H9 (cell line): ENCODE measurements at regions not wholly inside any gene's neighbourhood (a gene's known extent, or its start where the extent isn't known, plus 50 kb on each side); places are given as distances from the start of the nearest gene placed in this dataset.

Source experiments
- DNase-seq: peaks from one replicate; pipeline ENCODE4 v3.0.0-alpha.2; 2017
- H2AFZ ChIP-seq: one replicate; pipeline ENCODE4 v1.6.1; 2013; ENCODE audit warnings: mild to moderate bottlenecking, low read length, control low read depth, moderate library complexity
- H2AK5ac ChIP-seq: 2 replicates; pipeline ENCODE4 v1.6.1; 2013; ENCODE audit warnings: low read length, control low read depth, mixed read lengths; ENCODE audit not compliant: insufficient read length
- H2BK120ac ChIP-seq: one replicate; pipeline ENCODE4 v1.6.1; 2013; ENCODE audit warnings: low read depth, mild to moderate bottlenecking, low read length, control low read depth, inconsistent platforms; ENCODE audit not compliant: poor library complexity, severe bottlenecking
- H2BK12ac ChIP-seq: 2 replicates; pipeline ENCODE4 v1.6.1; 2013; ENCODE audit warnings: low read length, control low read depth, mixed read lengths, low read depth; ENCODE audit not compliant: insufficient read length
- H2BK15ac ChIP-seq: 2 replicates; pipeline ENCODE4 v1.6.1; 2013; ENCODE audit warnings: low read depth, low read length, control low read depth
- H2BK20ac ChIP-seq: one replicate; pipeline ENCODE4 v1.6.1; 2013; ENCODE audit warnings: low read depth, mild to moderate bottlenecking, low read length, control low read depth, inconsistent platforms; ENCODE audit not compliant: poor library complexity, severe bottlenecking
- H2BK5ac ChIP-seq: 2 replicates; pipeline ENCODE4 v1.6.1; 2013; ENCODE audit warnings: low read length, control low read depth, mixed read lengths; ENCODE audit not compliant: insufficient read length
- H3K14ac ChIP-seq: 2 replicates; pipeline ENCODE4 v1.6.1; 2013; ENCODE audit warnings: low read length, control low read depth; ENCODE audit not compliant: insufficient read depth
- H3K18ac ChIP-seq: 2 replicates; pipeline ENCODE4 v1.6.1; 2013; ENCODE audit warnings: low read depth, mild to moderate bottlenecking, mixed read lengths, low read length, control low read depth; ENCODE audit not compliant: insufficient read length
- H3K23ac ChIP-seq: 2 replicates; pipeline ENCODE4 v1.6.1; 2013; ENCODE audit warnings: low read length, control low read depth, mixed read lengths, low read depth; ENCODE audit not compliant: insufficient read length
- H3K23me2 ChIP-seq: 2 replicates; pipeline ENCODE4 v1.6.1; 2013; ENCODE audit warnings: low read depth, mild to moderate bottlenecking, mixed read lengths, low read length, control low read depth; ENCODE audit not compliant: insufficient read length, poor library complexity, severe bottlenecking
- H3K27ac ChIP-seq: 2 replicates; pipeline ENCODE4 v1.5.1; 2013; ENCODE audit warnings: low read length, control low read depth, mixed read lengths, low read depth; ENCODE audit not compliant: insufficient read length
- H3K27me3 ChIP-seq: 2 replicates; pipeline ENCODE4 v1.6.1; 2013; ENCODE audit warnings: low read length, control low read depth, inconsistent platforms; ENCODE audit not compliant: insufficient read depth
- H3K4ac ChIP-seq: 2 replicates; pipeline ENCODE4 v1.6.1; 2013; ENCODE audit warnings: low read depth, mild to moderate bottlenecking, control low read depth, inconsistent platforms, low read length, moderate library complexity
- H3K4me1 ChIP-seq: 2 replicates; pipeline ENCODE4 v1.6.1; 2013; ENCODE audit warnings: low read length, control low read depth, inconsistent platforms; ENCODE audit not compliant: insufficient read depth
- H3K4me2 ChIP-seq: 2 replicates; pipeline ENCODE4 v1.6.1; 2013; ENCODE audit warnings: low read length, control low read depth, mixed read lengths; ENCODE audit not compliant: insufficient read length, insufficient read depth
- H3K56ac ChIP-seq: 2 replicates; pipeline ENCODE4 v1.6.1; 2013; ENCODE audit warnings: low read depth, mild to moderate bottlenecking, mixed read lengths, low read length, control low read depth; ENCODE audit not compliant: insufficient read length
- H3K79me1 ChIP-seq: 2 replicates; pipeline ENCODE4 v1.6.1; 2013; ENCODE audit warnings: low read depth, mild to moderate bottlenecking, moderate library complexity, low read length, control low read depth, inconsistent platforms; ENCODE audit not compliant: insufficient read depth, poor library complexity, severe bottlenecking
- H3K79me2 ChIP-seq: 2 replicates; pipeline ENCODE4 v1.6.1; 2013; ENCODE audit warnings: low read length, control low read depth, inconsistent platforms; ENCODE audit not compliant: insufficient read depth
- H3K9ac ChIP-seq: 2 replicates; pipeline ENCODE4 v1.6.1; 2013; ENCODE audit warnings: low read length, control low read depth, mixed read lengths; ENCODE audit not compliant: insufficient read length; ENCODE audit errors: extremely low read depth
- H3K9me3 ChIP-seq: one replicate; pipeline ENCODE4 v1.6.1; 2013; ENCODE audit warnings: low read depth, low read length, inconsistent platforms; ENCODE audit not compliant: control insufficient read depth
- H3T11ph ChIP-seq: one replicate; pipeline ENCODE4 v1.6.1; 2013; ENCODE audit warnings: mild to moderate bottlenecking, low read length, control low read depth, inconsistent platforms
- H4K20me1 ChIP-seq: one replicate; pipeline ENCODE4 v1.6.1; 2013; ENCODE audit not compliant: control insufficient read depth, insufficient read length, insufficient read depth
- H4K5ac ChIP-seq: 2 replicates; pipeline ENCODE4 v1.6.1; 2013; ENCODE audit warnings: low read depth, mild to moderate bottlenecking, mixed read lengths, low read length, control low read depth; ENCODE audit not compliant: insufficient read length
- H4K8ac ChIP-seq: replicated peaks from 2 replicates; pipeline ENCODE4 v1.6.1; 2013; ENCODE audit warnings: low read length, control low read depth, mixed read lengths, low read depth; ENCODE audit not compliant: insufficient read length
- H4K91ac ChIP-seq: 2 replicates; pipeline ENCODE4 v1.6.1; 2013; ENCODE audit warnings: low read depth, mild to moderate bottlenecking, moderate library complexity, mixed read lengths, low read length, control low read depth; ENCODE audit not compliant: insufficient read length
- H3K27ac Mint-ChIP-seq, 3 experiments: 2 replicates in 2 of 3; 3 replicates in 1 of 3; pipeline ENCODE4 v1.8.0; 2020 to 2021; ENCODE audit warnings: mixed read lengths in 3 of 3, mild to moderate bottlenecking in 1 of 3, moderate library complexity in 1 of 3
- H3K27me3 Mint-ChIP-seq: 2 replicates; pipeline ENCODE4 v1.8.0; 2021; ENCODE audit warnings: low read depth, mild to moderate bottlenecking, moderate library complexity, mixed read lengths
- H3K36me3 Mint-ChIP-seq, 3 experiments: 2 replicates in 2 of 3; 3 replicates in 1 of 3; pipeline ENCODE4 v1.8.0; 2020 to 2021; ENCODE audit warnings: low read depth in 3 of 3, mixed read lengths in 3 of 3; ENCODE audit not compliant: insufficient read depth in 1 of 3
- H3K4me1 Mint-ChIP-seq, 2 experiments: 2 replicates each; pipeline ENCODE4 v1.8.0; 2020; ENCODE audit warnings: mixed read lengths in 2 of 2
- H3K4me3 Mint-ChIP-seq, 2 experiments: 2 replicates in 1 of 2; 3 replicates in 1 of 2; pipeline ENCODE4 v1.8.0; 2020 to 2021; ENCODE audit warnings: mild to moderate bottlenecking in 2 of 2, mixed read lengths in 2 of 2, moderate library complexity in 1 of 2
- H3K9me3 Mint-ChIP-seq, 2 experiments: 2 replicates in 1 of 2; 3 replicates in 1 of 2; pipeline ENCODE4 v1.8.0; 2020; ENCODE audit warnings: mild to moderate bottlenecking in 2 of 2, mixed read lengths in 2 of 2, moderate library complexity in 1 of 2
- CTCF ChIP-seq: fragments of 200-600 bp; sonication (generic); conservative IDR thresholded peaks from 3 replicates; pipeline ENCODE4 v1.8.0; 2021; ENCODE audit warnings: antibody characterized with exemption, mild to moderate bottlenecking
- WGBS: extraction: QIAGEN DNeasy Blood & Tissue Kit; methylation state at CpG from one replicate; pipeline ENCODE4 v1.1.7; 2013; ENCODE audit warnings: missing lambda C conversion rate, low lambda C conversion rate, mixed read lengths; ENCODE audit not compliant: insufficient read length; ENCODE audit errors: extremely low coverage; 5-methylcytosine and 5-hydroxymethylcytosine counted together

DNA sequence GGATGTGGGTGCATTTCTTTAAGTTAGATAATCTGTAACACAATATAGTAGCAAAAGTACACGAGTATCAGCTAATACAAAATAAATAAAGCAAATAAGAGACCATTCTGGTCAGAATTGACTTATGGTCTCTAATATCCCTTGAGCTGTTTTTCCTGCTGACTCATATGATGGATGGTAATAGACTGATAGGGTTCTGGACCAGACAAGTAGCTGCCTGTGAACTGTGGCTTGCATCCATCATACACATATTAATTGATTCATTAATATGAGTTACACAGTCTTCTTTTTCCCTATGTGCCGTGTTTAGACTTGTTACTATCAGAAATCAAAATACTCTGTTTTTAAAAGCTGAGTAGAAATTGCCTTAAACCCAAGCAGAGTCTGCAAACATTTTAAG is 762.8 kb downstream of the GATA3 start:
- H3K9me3 ChIP-seq, result no peaks in the 10 kb centered on the region
- WGBS, result no CpG with 5 or more reads among the region's 2 CpGs
- H3K18ac ChIP-seq, result no peak overlapping the region

More for the DNA sequence above, 762.8 kb downstream of the GATA3 start:
- no peak overlapping the region for H2BK20ac ChIP-seq
- TF ChIP-seq CTCF, result no peak
- no peaks in the 10 kb centered on the region for H3K79me1 ChIP-seq
- H3K4me1 ChIP-seq, result no peaks in the 10 kb centered on the region
- no peak overlapping the region for H3K4me2 ChIP-seq
- no peaks in the 10 kb centered on the region for H3K27me3 ChIP-seq
- no peaks in the 10 kb centered on the region for H3K23me2 ChIP-seq
- no peak overlapping the region for H3K27ac ChIP-seq
- Mint-ChIP-seq H3K9me3 (no peaks in the 10 kb centered on the region), H3K4me3 (no peak overlapping the region), H3K4me1 (no peaks in the 10 kb centered on the region), H3K36me3 (no peaks in the 10 kb centered on the region), H3K27me3 (no peaks in the 10 kb centered on the region; the same call in 1 of the 2 replicates), H3K27ac (no peak overlapping the region)
- no peak overlapping the region for H2BK5ac ChIP-seq
- H2BK12ac ChIP-seq, result no peak overlapping the region
- H2AFZ ChIP-seq, result no peak overlapping the region
- no peak overlapping the region for H3K4ac ChIP-seq
- H3K9ac ChIP-seq, result no peak overlapping the region
- no peak overlapping the region for H3K23ac ChIP-seq
- no peak overlapping the region for H2BK120ac ChIP-seq
- H4K91ac ChIP-seq, result no peak overlapping the region
- DNase-seq, result no peak
- no peak overlapping the region for H3K56ac ChIP-seq
- no peak overlapping the region for H4K8ac ChIP-seq
- no peaks in the 10 kb centered on the region for H3K79me2 ChIP-seq
- no peaks in the 10 kb centered on the region for H4K20me1 ChIP-seq
- H3T11ph ChIP-seq, result no peak overlapping the region
- H3K14ac ChIP-seq, result no peak overlapping the region
- H2AK5ac ChIP-seq, result no peak overlapping the region
- no peak overlapping the region for H4K5ac ChIP-seq
- no peak overlapping the region for H2BK15ac ChIP-seq
